ENCODE measurements at regions not wholly inside any gene's neighbourhood (a gene's known extent, or its start where the extent isn't known, plus 50 kb on each side); places are given as distances from the start of the nearest gene placed in this dataset.

- no peak for TF ChIP-seq NFE2L1 (CRISPR knock-in tag; IDR thresholded peaks at IDR 0.05)
- TF ChIP-seq ELF4 (CRISPR knock-in tag; IDR thresholded peaks at IDR 0.05; ENCODE audit: low read depth) = no peak
- TF ChIP-seq CTCF (IDR thresholded peaks at IDR 0.05) = no peak
- no peak for TF ChIP-seq AFF4 (CRISPR knock-in tag; IDR thresholded peaks at IDR 0.05; ENCODE audit: borderline replicate concordance)
- no peak for TF ChIP-seq CBFB (CRISPR knock-in tag; IDR thresholded peaks at IDR 0.05; ENCODE audit: low read depth)
- no peak for TF ChIP-seq OVOL2 (CRISPR knock-in tag; IDR thresholded peaks at IDR 0.05; ENCODE audit: borderline replicate concordance)
- no peak for TF ChIP-seq ERG (CRISPR knock-in tag; IDR thresholded peaks at IDR 0.05)
Measured at GRCh38 chr11:37100008-37100407, 502.0 kb upstream of the RAG2 start.

Measured in WTC11 (cell line).